HCT116 (cell line): ENCODE measurements at regions not wholly inside any gene's neighbourhood (a gene's known extent, or its start where the extent isn't known, plus 50 kb on each side); places are given as distances from the start of the nearest gene placed in this dataset.

Experiments used
- ATAC-seq: fragments of 200-7000 bp; cut with Tn5 transposase; 2 replicates; pipeline ENCODE4 v1.9.1; 2020; ENCODE audit warnings: mild to moderate bottlenecking, moderate library complexity
- BruUV-seq: library from RNA; stranded (reverse); fragments of 400-500 nt; replicated peaks from 2 replicates; lab custom pipeline; 2021; lab: Mats Ljungman, UMichigan
- CTCF ChIA-PET: fragments of 300-600 bp; sonication (Branson Sonifier 250); formaldehyde crosslinking; loops from one replicate; lab custom pipeline; 2021; ENCODE audit warnings: antibody characterized with exemption; lab: Charles Lee
- POLR2A ChIA-PET: fragments of 300-600, 350-600 bp; sonication (Branson Sonifier 250); formaldehyde crosslinking; loops from one replicate; lab custom pipeline; 2021; ENCODE audit warnings: antibody characterized with exemption; lab: Charles Lee
- RAD21 ChIA-PET, 2 experiments: fragments of 300-600 bp; sonication (Branson Sonifier 250); formaldehyde crosslinking; loops; one replicate each; lab custom pipeline; 2023; ENCODE audit warnings: low total read pairs in 2 of 2; ENCODE audit not compliant: uncharacterized antibody in 2 of 2, unreplicated experiment in 2 of 2, low non-redundant PET in 1 of 2; lab: Charles Lee
- DNase-seq: peaks from one replicate; pipeline ENCODE4 v3.0.0-alpha.2; 2010; ENCODE audit warnings: low read depth, low spot score
- H2AFZ ChIP-seq: fragments of 200-600 bp; shearing (Covaris generic), sonication (generic); 2 replicates; pipeline ENCODE4 v1.6.1; 2017; ENCODE audit warnings: low read depth, mixed run types, mixed read lengths, antibody characterized with exemption, low read length; ENCODE audit not compliant: poor library complexity, severe bottlenecking
- H3K27ac ChIP-seq: 2 replicates; pipeline ENCODE4 v1.5.1; 2012; ENCODE audit warnings: low read depth, low read length
- H3K27me3 ChIP-seq: fragments of 200-600 bp; sonication (generic); 2 replicates; pipeline ENCODE4 v1.6.1; 2016; ENCODE audit warnings: mixed run types, low read length, mixed read lengths; ENCODE audit not compliant: insufficient read depth
- H3K36me3 ChIP-seq, 2 experiments: fragments of 200-500 bp in 1 of 2; fragments of 200-600 bp in 1 of 2; sonication (Bioruptor generic) in 1 of 2; sonication (generic) in 1 of 2; 2 replicates each; pipeline versions ENCODE4 v1.5.1 to v1.6.1; 2014 to 2016; ENCODE audit warnings: low read length in 2 of 2, inconsistent platforms in 1 of 2, mixed read lengths in 1 of 2, mixed run types in 1 of 2; ENCODE audit not compliant: insufficient read depth in 2 of 2, control insufficient read depth in 1 of 2
- H3K4me1 ChIP-seq, 2 experiments: fragments of 200-600 bp in 1 of 2; sonication (generic) in 1 of 2; 2 replicates each; pipeline versions ENCODE4 v1.5.1 to v1.6.1; 2012 to 2017; ENCODE audit warnings: low read length in 2 of 2, inconsistent platforms in 1 of 2, mild to moderate bottlenecking in 1 of 2, mixed read lengths in 1 of 2, mixed run types in 1 of 2, moderate library complexity in 1 of 2; ENCODE audit not compliant: insufficient read depth in 2 of 2, control insufficient read depth in 1 of 2
- H3K4me2 ChIP-seq: fragments of 200-600 bp; sonication (generic); 2 replicates; pipeline ENCODE4 v1.6.1; 2017; ENCODE audit warnings: mixed run types, low read length, mixed read lengths
- H3K4me3 ChIP-seq, 2 experiments: fragments of 200-600 bp in 1 of 2; sonication (generic) in 1 of 2; replicated peaks in 1 of 2; 2 replicates each; pipeline ENCODE4 v1.5.1; 2011 to 2016; ENCODE audit warnings: low read length in 2 of 2, control low read depth in 1 of 2, low read depth in 1 of 2, mild to moderate bottlenecking in 1 of 2, mixed read lengths in 1 of 2, mixed run types in 1 of 2
- H3K79me2 ChIP-seq: fragments of 200-600 bp; sonication (generic); 2 replicates; pipeline ENCODE4 v1.6.1; 2017; ENCODE audit warnings: mild to moderate bottlenecking, mixed run types, low read length, moderate library complexity, mixed read lengths; ENCODE audit not compliant: insufficient read depth
- H3K9ac ChIP-seq: fragments of 200-600 bp; sonication (generic); 2 replicates; pipeline ENCODE4 v1.6.1; 2016; ENCODE audit warnings: low read length, mixed read lengths
- H3K9me2 ChIP-seq: fragments of 200-600 bp; sonication (generic), shearing (Covaris generic); 2 replicates; pipeline ENCODE4 v1.6.1; 2017; ENCODE audit warnings: mixed run types, mild to moderate bottlenecking, moderate library complexity; ENCODE audit not compliant: insufficient read depth
- H3K9me3 ChIP-seq, 2 experiments: fragments of 200-500 bp in 1 of 2; fragments of 200-600 bp in 1 of 2; sonication (Bioruptor generic) in 1 of 2; sonication (generic) in 1 of 2; 2 replicates each; pipeline ENCODE4 v1.6.1; 2014 to 2017; ENCODE audit warnings: low read length in 2 of 2, mixed read lengths in 2 of 2, inconsistent platforms in 1 of 2, low read depth in 1 of 2, mild to moderate bottlenecking in 1 of 2, mixed run types in 1 of 2, moderate library complexity in 1 of 2; ENCODE audit not compliant: control insufficient read depth in 1 of 2, insufficient read depth in 1 of 2
- H4K20me1 ChIP-seq: fragments of 200-600 bp; sonication (generic), shearing (Covaris generic); 2 replicates; pipeline ENCODE4 v1.6.1; 2017; ENCODE audit warnings: mixed run types, mild to moderate bottlenecking, moderate library complexity; ENCODE audit not compliant: insufficient read depth
- CBX3 ChIP-seq: IDR thresholded peaks from 2 replicates; pipeline ENCODE4 v1.6.1; 2012; ENCODE audit warnings: low read depth
- CEBPB ChIP-seq: IDR thresholded peaks from 2 replicates; pipeline ENCODE4 v1.6.1; 2012; ENCODE audit warnings: low read depth
- EGR1 ChIP-seq: IDR thresholded peaks from 2 replicates; pipeline ENCODE4 v1.6.1; 2012; ENCODE audit warnings: low read depth
- ELF1 ChIP-seq: IDR thresholded peaks from 2 replicates; pipeline ENCODE4 v1.6.1; 2012; ENCODE audit warnings: low read depth, borderline replicate concordance
- EZH2 ChIP-seq: fragments of 200-600 bp; sonication (generic); IDR thresholded peaks from 2 replicates; pipeline ENCODE4 v1.6.1; 2017; ENCODE audit warnings: antibody characterized with exemption, mixed run types
- EZH2phosphoT487 ChIP-seq: fragments of 200-600 bp; IDR thresholded peaks from 2 replicates; pipeline ENCODE4 v1.6.1; 2018; ENCODE audit warnings: antibody characterized with exemption, borderline replicate concordance
- JUND ChIP-seq: IDR thresholded peaks from 2 replicates; pipeline ENCODE4 v1.6.1; 2012
- POLR2A ChIP-seq: IDR thresholded peaks from 2 replicates; pipeline ENCODE4 v1.7.0; 2011; ENCODE audit warnings: borderline replicate concordance; ENCODE audit not compliant: insufficient read depth, insufficient read length; ENCODE audit errors: extremely low read depth
- POLR2AphosphoS5 ChIP-seq: IDR thresholded peaks from 2 replicates; pipeline ENCODE4 v1.6.1; 2011; ENCODE audit warnings: mild to moderate bottlenecking, low read depth, low read length, moderate library complexity
- RAD21 ChIP-seq: IDR thresholded peaks from 2 replicates; pipeline ENCODE4 v1.6.1; 2012; ENCODE audit warnings: low read depth, mild to moderate bottlenecking
- REST ChIP-seq: IDR thresholded peaks from 2 replicates; pipeline ENCODE4 v1.6.1; 2012; ENCODE audit warnings: low read depth
- SIN3A ChIP-seq: IDR thresholded peaks from 2 replicates; pipeline ENCODE4 v1.6.1; 2012; ENCODE audit warnings: low read depth
- SP1 ChIP-seq: IDR thresholded peaks from 2 replicates; pipeline ENCODE4 v1.6.1; 2012; ENCODE audit warnings: low read depth
- SRF ChIP-seq: IDR thresholded peaks from 2 replicates; pipeline ENCODE4 v1.6.1; 2012; ENCODE audit warnings: low read depth
- TCF7L2 ChIP-seq: IDR thresholded peaks from 2 replicates; pipeline ENCODE4 v1.7.0; 2011; ENCODE audit warnings: borderline replicate concordance, inconsistent platforms; ENCODE audit not compliant: insufficient read depth, insufficient read length; ENCODE audit errors: extremely low read depth
- YY1 ChIP-seq: IDR thresholded peaks from 2 replicates; pipeline ENCODE4 v1.6.1; 2011; ENCODE audit warnings: low read length, low read depth, moderate library complexity, mild to moderate bottlenecking; ENCODE audit not compliant: insufficient replicate concordance; ENCODE audit errors: extremely low read depth
- ZFX ChIP-seq: fragments of 450-650 bp; IDR thresholded peaks from 2 replicates; pipeline ENCODE4 v1.6.1; 2017
- ZNF274 ChIP-seq: fragments of 200-500 bp; sonication (Bioruptor generic); IDR thresholded peaks from 2 replicates; pipeline ENCODE4 v1.6.1; 2014; ENCODE audit warnings: mild to moderate bottlenecking, low read depth, low read length, inconsistent platforms
- intact Hi-C: fragments of 100-400 bp; cut with micrococcal nuclease; formaldehyde crosslinking; loops from 2 replicates; pipeline ENCODE4 v1.10.0; 2022
- TF ChIP-seq, protein P1 (sequence below): IDR thresholded peaks from 2 replicates; pipeline ENCODE4 v1.6.1; 2012

- CTCF ChIA-PET: no interaction called here
- no peaks in the 10 kb centered on the region for H3K4me1 ChIP-seq
- no peaks in the 10 kb centered on the region for H3K9me3 ChIP-seq
- H2AFZ ChIP-seq: no peak overlapping the region
- no peaks in the 10 kb centered on the region for H4K20me1 ChIP-seq
- H3K4me3 ChIP-seq: no peak overlapping the region
- ATAC-seq: no peak
- BruUV-seq: no TSS peak
- no peaks in the 10 kb centered on the region for H3K36me3 ChIP-seq
- H3K27me3 ChIP-seq: no peaks in the 10 kb centered on the region; the same call in 1 of the 2 replicates
- no peak overlapping the region for H3K27ac ChIP-seq
- POLR2A ChIA-PET: no interaction called here
- RAD21 ChIA-PET: no interaction called here
- H3K4me2 ChIP-seq: no peak overlapping the region
- TF ChIP-seq POLR2A (no peak), ZFX (no peak), RAD21 (no peak)
- TF ChIP-seq, all 23 proteins: peak for 0
- H3K9ac ChIP-seq: no peak overlapping the region
- no peaks in the 10 kb centered on the region for H3K79me2 ChIP-seq
- intact Hi-C loops: no loop called here
- H3K9me2 ChIP-seq: no peaks in the 10 kb centered on the region
- DNase-seq: no peak
These were observed 149.7 kb downstream of the KLF13 start for GRCh38 chr15:31476236-31476810.

GRCh38 chr15:31476866-31477265, 150.2 kb downstream of the KLF13 start:
- BruUV-seq: no TSS peak
- no peaks in the 10 kb centered on the region for H3K9me2 ChIP-seq
- H2AFZ ChIP-seq: no peak overlapping the region
- DNase-seq (no peak), ATAC-seq (no peak)
- CTCF ChIA-PET: interaction anchor here (0.9 kb wide), 1 partner anchor 12 kb away, joined by 3 read pairs; no protein-coding TSS in a partner anchor
- no peak overlapping the region for H3K27ac ChIP-seq
- no peak overlapping the region for H3K9ac ChIP-seq
- no peaks in the 10 kb centered on the region; the same call in 1 of the 2 replicates for H3K27me3 ChIP-seq
- no peaks in the 10 kb centered on the region for H3K4me1 ChIP-seq
- POLR2A ChIA-PET: no interaction called here
- H4K20me1 ChIP-seq: no peaks in the 10 kb centered on the region
- no peak overlapping the region for H3K4me3 ChIP-seq
- intact Hi-C loops: no loop called here
- no peaks in the 10 kb centered on the region for H3K36me3 ChIP-seq
- H3K79me2 ChIP-seq: no peaks in the 10 kb centered on the region
- H3K4me2 ChIP-seq: no peak overlapping the region
- RAD21 ChIA-PET: no interaction called here
- no peaks in the 10 kb centered on the region for H3K9me3 ChIP-seq
- TF ChIP-seq EZH2phosphoT487 (no peak), RAD21 (no peak), CBX3 (no peak), JUND (no peak), POLR2AphosphoS5 (no peak), ZNF274 (no peak), EGR1 (no peak), SRF (no peak), EZH2 (no peak), YY1 (no peak), SIN3A (no peak), TCF7L2 (no peak), REST (no peak), SP1 (no peak), CEBPB (no peak), ELF1 (no peak), ZFX (no peak)
- TF ChIP-seq, protein P1, sequence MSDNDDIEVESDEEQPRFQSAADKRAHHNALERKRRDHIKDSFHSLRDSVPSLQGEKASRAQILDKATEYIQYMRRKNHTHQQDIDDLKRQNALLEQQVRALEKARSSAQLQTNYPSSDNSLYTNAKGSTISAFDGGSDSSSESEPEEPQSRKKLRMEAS: no peak
